HepG2 (cell line): ENCODE measurements at regions not wholly inside any gene's neighbourhood (a gene's known extent, or its start where the extent isn't known, plus 50 kb on each side); places are given as distances from the start of the nearest gene placed in this dataset.

ENCODE experiments used
- CERS6 ChIP-seq: sonication (generic); formaldehyde crosslinking; IDR thresholded peaks from 2 replicates; pipeline ENCODE4 v1.5.0; 2020; ENCODE audit warnings: missing genetic modification reagents
- ELF1 ChIP-seq: sonication (generic); formaldehyde crosslinking; IDR thresholded peaks from 2 replicates; pipeline ENCODE4 v1.4.0; 2020; ENCODE audit warnings: missing genetic modification reagents
- HMGXB3 ChIP-seq: sonication (generic); formaldehyde crosslinking; IDR thresholded peaks from 2 replicates; pipeline ENCODE4 v1.4.0; 2020; ENCODE audit warnings: missing genetic modification reagents, borderline replicate concordance
- JUN ChIP-seq: sonication (generic); formaldehyde crosslinking; IDR thresholded peaks from 2 replicates; pipeline ENCODE4 v1.4.0; 2020; ENCODE audit warnings: mild to moderate bottlenecking, missing genetic modification reagents
- LBX2 ChIP-seq: sonication (generic); formaldehyde crosslinking; IDR thresholded peaks from 2 replicates; pipeline ENCODE4 v1.5.0; 2020; ENCODE audit warnings: missing genetic modification reagents, mild to moderate bottlenecking, borderline replicate concordance
- MYPOP ChIP-seq: sonication (generic); formaldehyde crosslinking; IDR thresholded peaks from 2 replicates; pipeline ENCODE4 v1.8.1; 2023; ENCODE audit warnings: mild to moderate bottlenecking, moderate library complexity, missing genetic modification reagents
- NFATC3 ChIP-seq: sonication (generic); formaldehyde crosslinking; IDR thresholded peaks from 2 replicates; pipeline ENCODE4 v1.5.1; 2020; ENCODE audit warnings: mild to moderate bottlenecking, missing genetic modification reagents
- NR2F6 ChIP-seq, 2 experiments: IDR thresholded peaks; 2 replicates each; pipeline ENCODE4 v1.6.1; 2016; ENCODE audit warnings: antibody characterized with exemption in 1 of 2, mild to moderate bottlenecking in 1 of 2
- PRDM15 ChIP-seq: sonication (generic); formaldehyde crosslinking; IDR thresholded peaks from 2 replicates; pipeline ENCODE4 v1.4.0; 2020; ENCODE audit warnings: missing genetic modification reagents
- YEATS2 ChIP-seq: sonication (generic); formaldehyde crosslinking; IDR thresholded peaks from 2 replicates; pipeline ENCODE4 v1.4.0; 2020; ENCODE audit warnings: missing genetic modification reagents, borderline replicate concordance
- ZNF10 ChIP-seq: sonication (generic); formaldehyde crosslinking; IDR thresholded peaks from 2 replicates; pipeline ENCODE4 v1.4.0; 2020; ENCODE audit warnings: mild to moderate bottlenecking, low read depth, missing genetic modification reagents, borderline replicate concordance
- ZNF18 ChIP-seq: sonication (generic); formaldehyde crosslinking; IDR thresholded peaks from 2 replicates; pipeline ENCODE4 v1.8.0; 2022; ENCODE audit warnings: mild to moderate bottlenecking, missing genetic modification reagents; ENCODE audit not compliant: insufficient replicate concordance
- ZNF232 ChIP-seq: sonication (generic); formaldehyde crosslinking; IDR thresholded peaks from 2 replicates; pipeline ENCODE4 v1.4.0; 2020; ENCODE audit warnings: missing genetic modification reagents, borderline replicate concordance
- ZNF367 ChIP-seq: sonication (generic); formaldehyde crosslinking; IDR thresholded peaks from 2 replicates; pipeline ENCODE4 v1.4.0; 2020; ENCODE audit warnings: missing genetic modification reagents, borderline replicate concordance
- ZNF558 ChIP-seq: sonication (generic); formaldehyde crosslinking; IDR thresholded peaks from 2 replicates; pipeline ENCODE4 v1.9.0; 2022; ENCODE audit warnings: mild to moderate bottlenecking, missing genetic modification reagents, borderline replicate concordance
- ZNF724P ChIP-seq: sonication (generic); formaldehyde crosslinking; IDR thresholded peaks from 2 replicates; pipeline ENCODE4 v1.8.0; 2022; ENCODE audit warnings: missing genetic modification reagents, borderline replicate concordance
- ZSCAN25 ChIP-seq: sonication (generic); formaldehyde crosslinking; IDR thresholded peaks from 2 replicates; pipeline ENCODE4 v1.8.0; 2022; ENCODE audit warnings: mild to moderate bottlenecking, missing genetic modification reagents

GRCh38 chr1:219310181-219310728 is 136.6 kb downstream of the LYPLAL1 start (continued):
- TF ChIP-seq ZNF724P = no peak
- TF ChIP-seq NR2F6 (IDR thresholded peaks at IDR 0.05) = peak; percentile 89
- peak; percentile 82 for TF ChIP-seq NR2F6 (CRISPR knock-in tag; IDR thresholded peaks at IDR 0.05)
- TF ChIP-seq NFATC3 (CRISPR knock-in tag) = no peak
- TF ChIP-seq ZNF558 = no peak
- TF ChIP-seq PRDM15 (CRISPR knock-in tag) = no peak
- peak; percentile 31; the same call in 1 of the 2 replicates for TF ChIP-seq YEATS2 (CRISPR knock-in tag)
- no peak for TF ChIP-seq LBX2 (CRISPR knock-in tag)
- TF ChIP-seq MYPOP = 0 out of 2 replicates have a peak, but pooled peaks have one; percentile 32
- peak; percentile 67; the same call in 1 of the 2 replicates for TF ChIP-seq HMGXB3 (CRISPR knock-in tag)
- TF ChIP-seq ZNF367 (CRISPR knock-in tag) = no peak
- no peak for TF ChIP-seq ZNF18 (CRISPR knock-in tag)
- TF ChIP-seq ZNF10 (CRISPR knock-in tag) = no peak
- TF ChIP-seq CERS6 (CRISPR knock-in tag) = no peak
- TF ChIP-seq ZNF232 = no peak
- peak; percentile 83 for TF ChIP-seq JUN
- no peak for TF ChIP-seq ZSCAN25 (CRISPR knock-in tag)
- TF ChIP-seq ELF1 = 0 out of 2 replicates have a peak, but pooled peaks have one; percentile 33
